Glutamatergic neuron (in vitro differentiated cells): ENCODE measurements at regions not wholly inside any gene's neighbourhood (a gene's known extent, or its start where the extent isn't known, plus 50 kb on each side); places are given as distances from the start of the nearest gene placed in this dataset.

Experiments used
- DNase-seq: peaks from one replicate; pipeline ENCODE4 v3.0.0; 2022
- H3K27ac Mint-ChIP-seq: one replicate; pipeline ENCODE4 v1.8.0; 2020; ENCODE audit warnings: mild to moderate bottlenecking, mixed read lengths, inconsistent platforms; ENCODE audit not compliant: unreplicated experiment
- H3K27me3 Mint-ChIP-seq: one replicate; pipeline ENCODE4 v1.8.0; 2020; ENCODE audit warnings: mild to moderate bottlenecking, moderate library complexity, mixed read lengths, inconsistent platforms; ENCODE audit not compliant: unreplicated experiment
- H3K36me3 Mint-ChIP-seq: one replicate; pipeline ENCODE4 v1.8.0; 2020; ENCODE audit warnings: mild to moderate bottlenecking, mixed read lengths, inconsistent platforms; ENCODE audit not compliant: unreplicated experiment
- H3K4me1 Mint-ChIP-seq: one replicate; pipeline ENCODE4 v1.8.0; 2020; ENCODE audit warnings: mild to moderate bottlenecking, low read depth, mixed read lengths, inconsistent platforms; ENCODE audit not compliant: unreplicated experiment
- H3K4me3 Mint-ChIP-seq: one replicate; pipeline ENCODE4 v1.8.0; 2020; ENCODE audit warnings: mild to moderate bottlenecking, mixed read lengths, inconsistent platforms; ENCODE audit not compliant: unreplicated experiment
- H3K9me3 Mint-ChIP-seq: one replicate; pipeline ENCODE4 v1.8.0; 2020; ENCODE audit warnings: mild to moderate bottlenecking, moderate library complexity, mixed read lengths, inconsistent platforms; ENCODE audit not compliant: unreplicated experiment
- CTCF ChIP-seq: fragments of 200-600 bp; sonication (generic); IDR thresholded peaks from one replicate; pipeline ENCODE4 v1.5.0; 2021; ENCODE audit not compliant: partially characterized antibody, unreplicated experiment

- Mint-ChIP-seq H3K4me1 (peaks cover 11% of the 10 kb centered on the region), H3K36me3 (no peaks in the 10 kb centered on the region), H3K27ac (no peak overlapping the region), H3K9me3 (peaks cover 2% of the 10 kb centered on the region), H3K4me3 (no peak overlapping the region), H3K27me3 (no peaks in the 10 kb centered on the region)
- TF ChIP-seq CTCF: no peak
- DNase-seq: no peak
Observed at GRCh38 chr4:95758001-95758400, 81.9 kb upstream of the PDHA2 start.

GRCh38 chr4:95754667-95755066, 85.2 kb upstream of the PDHA2 start:
- DNase-seq: no peak
- H3K36me3 Mint-ChIP-seq: no peaks in the 10 kb centered on the region
- no peaks in the 10 kb centered on the region for H3K4me1 Mint-ChIP-seq
- H3K27me3 Mint-ChIP-seq: no peaks in the 10 kb centered on the region
- H3K27ac Mint-ChIP-seq: no peak overlapping the region
- H3K4me3 Mint-ChIP-seq: no peak overlapping the region
- TF ChIP-seq CTCF: no peak
- no peaks in the 10 kb centered on the region for H3K9me3 Mint-ChIP-seq

DNA sequence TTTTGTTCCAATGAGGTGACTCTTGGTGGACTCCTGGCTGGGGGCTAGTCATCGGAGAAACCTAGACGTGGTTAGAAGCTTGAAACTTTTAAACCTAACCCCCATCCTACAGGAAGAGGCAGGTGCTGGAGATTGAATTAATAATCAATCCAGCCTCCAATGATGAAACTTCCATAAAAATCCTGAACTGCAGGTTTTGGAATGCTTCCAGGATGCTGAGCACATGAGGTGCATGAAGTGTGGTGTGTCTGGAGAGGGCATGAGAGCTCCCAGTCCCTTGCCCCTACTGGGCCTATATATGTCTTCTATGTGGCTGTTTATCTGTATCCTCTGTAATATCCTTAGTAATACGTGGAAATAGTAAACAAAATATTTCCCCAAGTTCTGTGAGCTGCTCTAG, 90.7 kb upstream of the PDHA2 start:
- Mint-ChIP-seq H3K36me3 (no peaks in the 10 kb centered on the region), H3K4me1 (no peaks in the 10 kb centered on the region), H3K4me3 (no peak overlapping the region), H3K9me3 (no peaks in the 10 kb centered on the region), H3K27ac (no peak overlapping the region), H3K27me3 (no peaks in the 10 kb centered on the region)
- DNase-seq: no peak
- TF ChIP-seq CTCF: no peak

DNA sequence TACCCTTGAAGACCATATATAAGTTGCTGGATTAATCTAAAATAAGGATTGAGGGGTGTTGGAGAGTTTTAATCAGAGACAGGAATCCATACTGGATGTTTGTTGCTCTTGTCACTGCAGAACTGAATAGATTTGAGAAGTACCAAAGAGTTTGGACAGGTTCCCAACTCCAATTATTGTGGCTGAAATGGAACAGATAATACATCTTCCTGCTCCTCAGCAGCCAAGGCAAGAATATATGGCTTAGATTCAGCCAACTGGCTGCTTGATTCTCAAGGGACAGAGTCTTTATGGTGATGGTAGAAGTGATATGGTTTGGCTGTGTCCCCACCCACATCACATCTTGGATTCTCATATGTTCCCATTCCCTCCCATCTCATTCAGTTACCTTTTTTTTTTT, 97.0 kb upstream of the PDHA2 start:
- no peaks in the 10 kb centered on the region for H3K27me3 Mint-ChIP-seq
- no peak for TF ChIP-seq CTCF
- H3K27ac Mint-ChIP-seq: no peak overlapping the region
- no peaks in the 10 kb centered on the region for H3K4me1 Mint-ChIP-seq
- H3K9me3 Mint-ChIP-seq: peaks cover 4% of the 10 kb centered on the region
- no peak overlapping the region for H3K4me3 Mint-ChIP-seq
- no peak for DNase-seq
- H3K36me3 Mint-ChIP-seq: peaks cover 16% of the 10 kb centered on the region

DNA sequence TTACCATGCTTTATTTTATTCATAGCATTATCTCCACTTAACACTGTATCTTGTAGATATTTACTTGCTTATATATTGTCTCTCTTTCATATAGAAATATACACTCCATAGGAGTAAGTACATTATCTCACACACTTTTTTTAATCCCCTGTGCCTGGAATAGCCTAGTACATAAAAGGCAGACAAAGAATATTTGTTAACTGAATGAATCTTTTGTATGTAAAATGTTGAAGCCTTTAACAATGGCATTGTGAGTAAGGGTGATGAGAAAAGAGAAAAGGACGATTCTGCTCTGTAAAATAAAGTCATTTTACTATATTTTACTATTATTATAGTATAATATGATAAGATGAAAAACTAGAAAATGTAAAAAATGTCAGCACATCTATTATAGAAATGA, 97.7 kb upstream of the PDHA2 start:
- TF ChIP-seq CTCF: no peak
- H3K4me3 Mint-ChIP-seq: no peak overlapping the region
- H3K27me3 Mint-ChIP-seq: no peaks in the 10 kb centered on the region
- no peaks in the 10 kb centered on the region for H3K4me1 Mint-ChIP-seq
- peaks cover 16% of the 10 kb centered on the region for H3K36me3 Mint-ChIP-seq
- H3K9me3 Mint-ChIP-seq: peaks cover 4% of the 10 kb centered on the region
- H3K27ac Mint-ChIP-seq: no peak overlapping the region
- DNase-seq: no peak
